SK-N-SH (cell line): ENCODE measurements at regions not wholly inside any gene's neighbourhood (a gene's known extent, or its start where the extent isn't known, plus 50 kb on each side); places are given as distances from the start of the nearest gene placed in this dataset.

Source experiments
- CTCF ChIA-PET: fragments of 300-600, 350-600 bp; formaldehyde crosslinking; extraction: SDS; loops from one replicate; lab custom pipeline; 2021; lab: Yijun Ruan, JAX
- POLR2A ChIA-PET: fragments of 350-600 bp; sonication (Branson Sonifier 250); formaldehyde crosslinking; extraction: SDS; loops from one replicate; lab custom pipeline; 2020; ENCODE audit warnings: antibody characterized with exemption, inconsistent platforms; lab: Yijun Ruan, JAX
- DNase-seq: peaks from one replicate; pipeline ENCODE4 v3.0.0; 2012
- H2AFZ ChIP-seq: fragments of 200-600 bp; sonication (generic); 2 replicates; pipeline ENCODE4 v1.8.1; 2016; ENCODE audit warnings: antibody characterized with exemption, mild to moderate bottlenecking, low read depth
- H3F3A ChIP-seq: fragments of 200-600 bp; sonication (generic); replicated peaks from 2 replicates; pipeline ENCODE3; 2016; ENCODE audit warnings: antibody characterized with exemption, mild to moderate bottlenecking; ENCODE audit not compliant: insufficient read depth
- H3K27ac ChIP-seq, 2 experiments: fragments of 200-500 bp in 1 of 2; fragments of 200-600 bp in 1 of 2; sonication (Bioruptor generic) in 1 of 2; sonication (generic), shearing (Covaris generic) in 1 of 2; 2 replicates each; pipeline versions ENCODE4 v1.5.1 to v1.6.1; 2014 to 2016; ENCODE audit warnings: low read depth in 2 of 2, inconsistent platforms in 1 of 2, low read length in 1 of 2, mild to moderate bottlenecking in 1 of 2, mixed read lengths in 1 of 2
- H3K27me3 ChIP-seq: fragments of 200-600 bp; sonication (generic), shearing (Covaris generic); 2 replicates; pipeline ENCODE4 v1.6.1; 2016; ENCODE audit warnings: mixed run types; ENCODE audit not compliant: insufficient read depth
- H3K36me3 ChIP-seq, 2 experiments: fragments of 200-500 bp in 1 of 2; fragments of 200-600 bp in 1 of 2; sonication (Bioruptor generic) in 1 of 2; sonication (generic) in 1 of 2; replicated peaks in 1 of 2; 2 replicates each; pipeline versions ENCODE3 to v1.5.1; 2014 to 2016; ENCODE audit warnings: low read length in 1 of 2, mild to moderate bottlenecking in 1 of 2; ENCODE audit not compliant: insufficient read depth in 2 of 2, control insufficient read depth in 1 of 2
- H3K4me1 ChIP-seq, 2 experiments: fragments of 200-500 bp in 1 of 2; fragments of 200-600 bp in 1 of 2; sonication (Bioruptor generic) in 1 of 2; sonication (generic), shearing (Covaris generic) in 1 of 2; 2 replicates each; pipeline versions ENCODE4 v1.5.1 to v1.6.1; 2014 to 2016; ENCODE audit warnings: low read depth in 1 of 2, low read length in 1 of 2, mixed run types in 1 of 2; ENCODE audit not compliant: insufficient read depth in 2 of 2, control insufficient read depth in 1 of 2
- H3K4me2 ChIP-seq: fragments of 200-600 bp; sonication (generic), shearing (Covaris generic); 2 replicates; pipeline ENCODE4 v1.6.1; 2017; ENCODE audit warnings: mixed run types
- H3K4me3 ChIP-seq, 2 experiments: fragments of 200-500 bp in 1 of 2; fragments of 200-600 bp in 1 of 2; sonication (Bioruptor generic) in 1 of 2; sonication (generic), shearing (Covaris generic) in 1 of 2; 2 replicates each; pipeline versions ENCODE4 v1.5.1 to v1.8.1; 2014 to 2016; ENCODE audit warnings: low read depth in 2 of 2, inconsistent platforms in 1 of 2, low read length in 1 of 2, mild to moderate bottlenecking in 1 of 2, mixed read lengths in 1 of 2, moderate library complexity in 1 of 2
- H3K79me2 ChIP-seq: fragments of 200-600 bp; sonication (generic); 2 replicates; pipeline ENCODE4 v1.8.1; 2017; ENCODE audit warnings: mild to moderate bottlenecking; ENCODE audit not compliant: insufficient read depth
- H3K9ac ChIP-seq: fragments of 200-600 bp; sonication (generic); 2 replicates; pipeline ENCODE4 v1.6.1; 2017; ENCODE audit warnings: mixed run types
- H3K9me2 ChIP-seq: fragments of 200-600 bp; sonication (generic); 2 replicates; pipeline ENCODE4 v1.6.1; 2017; ENCODE audit warnings: mixed run types
- H3K9me3 ChIP-seq: fragments of 200-600 bp; sonication (generic); 2 replicates; pipeline ENCODE4 v1.6.1; 2017; ENCODE audit warnings: mixed run types, mild to moderate bottlenecking, moderate library complexity
- H4K20me1 ChIP-seq: fragments of 200-600 bp; sonication (generic); 2 replicates; pipeline ENCODE4 v1.6.1; 2017; ENCODE audit warnings: mild to moderate bottlenecking, mixed run types; ENCODE audit not compliant: insufficient read depth
- ELF1 ChIP-seq: IDR thresholded peaks from 2 replicates; pipeline ENCODE4 v1.4.0; 2012
- FOSL2 ChIP-seq: IDR thresholded peaks from 2 replicates; pipeline ENCODE4 v1.4.0; 2012; ENCODE audit warnings: low read depth, mild to moderate bottlenecking, moderate library complexity, borderline replicate concordance
- FOXJ3 ChIP-seq: sonication (generic); formaldehyde crosslinking; IDR thresholded peaks from 2 replicates; pipeline ENCODE4 v1.5.1; 2020; ENCODE audit warnings: mild to moderate bottlenecking, missing genetic modification reagents
- GATA2 ChIP-seq: sonication (generic); formaldehyde crosslinking; IDR thresholded peaks from 2 replicates; pipeline ENCODE4 v1.5.0; 2020; ENCODE audit warnings: mild to moderate bottlenecking, missing genetic modification reagents
- JUND ChIP-seq: IDR thresholded peaks from 2 replicates; pipeline ENCODE4 v1.4.0; 2012
- MEF2A ChIP-seq: IDR thresholded peaks from 2 replicates; pipeline ENCODE4 v1.4.0; 2012; ENCODE audit warnings: low read depth, borderline replicate concordance
- MXI1 ChIP-seq: IDR thresholded peaks from 2 replicates; pipeline ENCODE4 v1.6.1; 2012; ENCODE audit warnings: mild to moderate bottlenecking, low read depth, low read length, improper control_type of control experiment
- NFIC ChIP-seq: IDR thresholded peaks from 2 replicates; pipeline ENCODE4 v1.4.0; 2012; ENCODE audit warnings: borderline replicate concordance
- NRF1 ChIP-seq: IDR thresholded peaks from 2 replicates; pipeline ENCODE4 v1.6.1; 2012; ENCODE audit warnings: low read depth, mild to moderate bottlenecking, low read length
- POLR2AphosphoS5 ChIP-seq: IDR thresholded peaks from 2 replicates; pipeline ENCODE4 v1.6.1; 2012; ENCODE audit warnings: low read depth, low read length
- RAD21 ChIP-seq: IDR thresholded peaks from 2 replicates; pipeline ENCODE4 v1.6.1; 2012; ENCODE audit warnings: mild to moderate bottlenecking, low read length
- RFX5 ChIP-seq: IDR thresholded peaks from 2 replicates; pipeline ENCODE4 v1.6.1; 2012; ENCODE audit warnings: mild to moderate bottlenecking, improper control_type of control experiment, low read length
- RXRA ChIP-seq: IDR thresholded peaks from 2 replicates; pipeline ENCODE4 v1.4.0; 2012; ENCODE audit warnings: low read depth, mild to moderate bottlenecking, borderline replicate concordance
- SIN3A ChIP-seq: IDR thresholded peaks from 2 replicates; pipeline ENCODE4 v1.6.1; 2012; ENCODE audit warnings: low read depth, mild to moderate bottlenecking, low read length, moderate library complexity, borderline replicate concordance
- SMC3 ChIP-seq: IDR thresholded peaks from 2 replicates; pipeline ENCODE4 v1.6.1; 2012; ENCODE audit warnings: low read depth, low read length, improper control_type of control experiment
- TEAD4 ChIP-seq: IDR thresholded peaks from 2 replicates; pipeline ENCODE4 v1.4.0; 2012; ENCODE audit warnings: mild to moderate bottlenecking, borderline replicate concordance; ENCODE audit not compliant: insufficient read depth
- WGBS: methylation state at CpG from one replicate; pipeline ENCODE4 v1.1.6; 2017; ENCODE audit warnings: low lambda C conversion rate; 5-methylcytosine and 5-hydroxymethylcytosine counted together
- TF ChIP-seq, protein P1 (sequence below): IDR thresholded peaks from 2 replicates; pipeline ENCODE4 v1.6.1; 2012; ENCODE audit warnings: mild to moderate bottlenecking, low read depth, low read length, moderate library complexity
- TF ChIP-seq, protein P2 (sequence below): fragments of 150-350 bp; IDR thresholded peaks from 2 replicates; pipeline ENCODE4 v1.6.1; 2017; ENCODE audit warnings: antibody characterized with exemption, low read length, low read depth, borderline replicate concordance
- TF ChIP-seq, protein P3 (sequence below): IDR thresholded peaks from 2 replicates; pipeline ENCODE4 v1.4.0; 2012; ENCODE audit warnings: low read depth

DNA sequence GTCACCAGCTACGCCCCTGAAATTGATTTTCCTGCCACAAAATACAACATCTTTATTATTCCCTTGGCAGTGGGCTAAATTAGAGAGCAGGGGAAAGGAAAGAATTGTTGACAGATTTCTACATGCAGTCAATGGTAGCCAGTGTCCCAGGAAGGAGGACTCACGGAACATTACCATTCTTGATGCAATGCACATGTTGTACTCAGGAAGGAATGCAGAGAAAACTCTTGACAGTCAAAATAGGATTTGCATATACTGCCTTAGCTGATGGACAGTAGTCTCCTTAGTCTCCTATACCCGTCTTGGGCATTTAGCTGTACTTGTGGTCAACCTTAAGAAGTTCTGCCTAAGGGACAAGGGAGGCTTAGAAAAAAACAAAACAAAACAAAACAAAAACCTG is 158.0 kb upstream of the GYPA start:
- no peak for TF ChIP-seq RAD21
- no peak for TF ChIP-seq SIN3A
- TF ChIP-seq FOSL2, result no peak
- TF ChIP-seq, protein P1, sequence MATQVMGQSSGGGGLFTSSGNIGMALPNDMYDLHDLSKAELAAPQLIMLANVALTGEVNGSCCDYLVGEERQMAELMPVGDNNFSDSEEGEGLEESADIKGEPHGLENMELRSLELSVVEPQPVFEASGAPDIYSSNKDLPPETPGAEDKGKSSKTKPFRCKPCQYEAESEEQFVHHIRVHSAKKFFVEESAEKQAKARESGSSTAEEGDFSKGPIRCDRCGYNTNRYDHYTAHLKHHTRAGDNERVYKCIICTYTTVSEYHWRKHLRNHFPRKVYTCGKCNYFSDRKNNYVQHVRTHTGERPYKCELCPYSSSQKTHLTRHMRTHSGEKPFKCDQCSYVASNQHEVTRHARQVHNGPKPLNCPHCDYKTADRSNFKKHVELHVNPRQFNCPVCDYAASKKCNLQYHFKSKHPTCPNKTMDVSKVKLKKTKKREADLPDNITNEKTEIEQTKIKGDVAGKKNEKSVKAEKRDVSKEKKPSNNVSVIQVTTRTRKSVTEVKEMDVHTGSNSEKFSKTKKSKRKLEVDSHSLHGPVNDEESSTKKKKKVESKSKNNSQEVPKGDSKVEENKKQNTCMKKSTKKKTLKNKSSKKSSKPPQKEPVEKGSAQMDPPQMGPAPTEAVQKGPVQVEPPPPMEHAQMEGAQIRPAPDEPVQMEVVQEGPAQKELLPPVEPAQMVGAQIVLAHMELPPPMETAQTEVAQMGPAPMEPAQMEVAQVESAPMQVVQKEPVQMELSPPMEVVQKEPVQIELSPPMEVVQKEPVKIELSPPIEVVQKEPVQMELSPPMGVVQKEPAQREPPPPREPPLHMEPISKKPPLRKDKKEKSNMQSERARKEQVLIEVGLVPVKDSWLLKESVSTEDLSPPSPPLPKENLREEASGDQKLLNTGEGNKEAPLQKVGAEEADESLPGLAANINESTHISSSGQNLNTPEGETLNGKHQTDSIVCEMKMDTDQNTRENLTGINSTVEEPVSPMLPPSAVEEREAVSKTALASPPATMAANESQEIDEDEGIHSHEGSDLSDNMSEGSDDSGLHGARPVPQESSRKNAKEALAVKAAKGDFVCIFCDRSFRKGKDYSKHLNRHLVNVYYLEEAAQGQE, result no peak
- no peak for TF ChIP-seq NFIC
- TF ChIP-seq ELF1, result no peak
- TF ChIP-seq MXI1, result no peak
- TF ChIP-seq NRF1, result no peak
- no peak for TF ChIP-seq RFX5
- 11% methylated on average over 3 of the region's 3 CpGs for WGBS

DNA sequence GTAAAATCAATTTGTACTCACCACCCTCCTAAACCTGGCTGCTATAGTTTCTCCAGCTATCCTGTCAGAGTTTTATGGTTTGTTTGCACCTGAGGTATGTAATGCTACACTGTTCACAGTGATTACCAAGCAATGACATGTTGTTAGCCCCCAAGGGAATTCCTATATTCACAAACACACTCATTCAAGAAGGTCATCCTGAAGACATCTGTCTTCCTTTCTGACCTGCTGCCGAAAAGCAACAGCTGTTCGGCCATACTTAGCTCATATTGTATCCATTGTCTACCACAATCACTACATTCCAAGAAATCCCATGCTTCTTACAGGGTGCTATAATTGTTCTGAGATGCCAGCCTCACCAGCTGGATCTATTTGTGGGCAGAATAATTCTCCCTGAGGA is 160.1 kb upstream of the GYPA start:
- Histone ChIP-seq H3K4me1 (no peaks in the 10 kb centered on the region), H3K9me2 (no peaks in the 10 kb centered on the region), H2AFZ (no peak overlapping the region), H3K9me3 (no peaks in the 10 kb centered on the region), H3K9ac (no peak overlapping the region), H3K36me3 (no peaks in the 10 kb centered on the region), H3K27me3 (no peaks in the 10 kb centered on the region), H3K79me2 (no peaks in the 10 kb centered on the region), H4K20me1 (no peaks in the 10 kb centered on the region), H3F3A (peaks cover 5% of the 10 kb centered on the region), H3K27ac (no peak overlapping the region), H3K4me2 (no peak overlapping the region), H3K4me3 (no peak overlapping the region)
- ChIA-PET POLR2A (no interaction called here), CTCF (no interaction called here)
- WGBS, result 0% methylated on average over 2 of the region's 2 CpGs
- DNase-seq, result no peak
- TF ChIP-seq JUND (no peak), GATA2 (CRISPR knock-in tag) (no peak), POLR2AphosphoS5 (no peak), SMC3 (no peak), RXRA (no peak), MEF2A (no peak), MXI1 (no peak), TEAD4 (no peak), FOXJ3 (CRISPR knock-in tag) (no peak)
- TF ChIP-seq, protein P2, sequence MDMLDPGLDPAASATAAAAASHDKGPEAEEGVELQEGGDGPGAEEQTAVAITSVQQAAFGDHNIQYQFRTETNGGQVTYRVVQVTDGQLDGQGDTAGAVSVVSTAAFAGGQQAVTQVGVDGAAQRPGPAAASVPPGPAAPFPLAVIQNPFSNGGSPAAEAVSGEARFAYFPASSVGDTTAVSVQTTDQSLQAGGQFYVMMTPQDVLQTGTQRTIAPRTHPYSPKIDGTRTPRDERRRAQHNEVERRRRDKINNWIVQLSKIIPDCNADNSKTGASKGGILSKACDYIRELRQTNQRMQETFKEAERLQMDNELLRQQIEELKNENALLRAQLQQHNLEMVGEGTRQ, result no peak
- TF ChIP-seq, protein P3, sequence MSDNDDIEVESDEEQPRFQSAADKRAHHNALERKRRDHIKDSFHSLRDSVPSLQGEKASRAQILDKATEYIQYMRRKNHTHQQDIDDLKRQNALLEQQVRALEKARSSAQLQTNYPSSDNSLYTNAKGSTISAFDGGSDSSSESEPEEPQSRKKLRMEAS, result no peak
- TF ChIP-seq, protein P1, result no peak

More for the DNA sequence above, 158.0 kb upstream of the GYPA start:
- no peak for DNase-seq
- Histone ChIP-seq H3F3A (peaks cover 8% of the 10 kb centered on the region), H2AFZ (no peak overlapping the region), H3K9me3 (no peaks in the 10 kb centered on the region), H3K27ac (no peak overlapping the region), H3K79me2 (no peaks in the 10 kb centered on the region), H3K9me2 (no peaks in the 10 kb centered on the region), H3K4me1 (no peaks in the 10 kb centered on the region; a peak in 1 of 4 replicates), H3K4me2 (no peak overlapping the region), H4K20me1 (no peaks in the 10 kb centered on the region), H3K27me3 (no peaks in the 10 kb centered on the region), H3K4me3 (no peak overlapping the region), H3K36me3 (no peaks in the 10 kb centered on the region), H3K9ac (no peak overlapping the region)
- POLR2A ChIA-PET, result no interaction called here
- CTCF ChIA-PET, result no interaction called here
